Right lobe of liver (tissue), 6 donors: ENCODE measurements at regions not wholly inside any gene's neighbourhood (a gene's known extent, or its start where the extent isn't known, plus 50 kb on each side); places are given as distances from the start of the nearest gene placed in this dataset.

Source experiments
- ATAC-seq, 4 donors: fragments of 200-7000 bp; cut with Tn5 transposase; one replicate each; pipeline ENCODE4 v1.9.1; 2020; ENCODE audit warnings: mild to moderate bottlenecking in 4 of 4, moderate library complexity in 4 of 4
- DNase-seq, 3 donors: peaks; one replicate each; pipeline ENCODE4 v3.0.0-alpha.2; 2020
- H3K27ac ChIP-seq, 3 donors: fragments of 200-600 bp; one replicate each; pipeline ENCODE4 v1.8.0; 2022
- H3K27me3 ChIP-seq, 2 donors: fragments of 200-600 bp; one replicate each; pipeline ENCODE4 v1.8.0; 2022
- H3K36me3 ChIP-seq, 4 donors: fragments of 200-600 bp; sonication (generic) in 1 of 4; one replicate each; pipeline versions ENCODE4 v1.5.1 to v1.8.0; 2017 to 2022; ENCODE audit warnings: control low read depth in 1 of 4
- H3K4me1 ChIP-seq, 4 donors: fragments of 200-600 bp; sonication (generic) in 1 of 4; one replicate each; pipeline versions ENCODE4 v1.5.1 to v1.8.0; 2017 to 2022; ENCODE audit warnings: control low read depth in 1 of 4
- H3K4me3 ChIP-seq, 3 donors: fragments of 200-600 bp; one replicate each; pipeline ENCODE4 v1.8.0; 2022
- H3K9me3 ChIP-seq, 4 donors: fragments of 200-600 bp; sonication (generic) in 1 of 4; one replicate each; pipeline versions ENCODE4 v1.5.1 to v1.8.0; 2017 to 2022; ENCODE audit warnings: control low read depth in 1 of 4
- CTCF ChIP-seq, 4 donors: fragments of 200-600 bp in 3 of 4; fragments of 450-650 bp in 1 of 4; IDR thresholded peaks; one replicate each; pipeline versions ENCODE4 v1.5.1 to v1.8.0; 2016 to 2022; ENCODE audit warnings: antibody characterized with exemption in 4 of 4, mild to moderate bottlenecking in 2 of 4
- POLR2A ChIP-seq: fragments of 450-650 bp; IDR thresholded peaks from one replicate; pipeline ENCODE4 v1.6.1; 2017; ENCODE audit warnings: antibody characterized with exemption, mild to moderate bottlenecking
- WGBS: methylation state at CpG from one replicate; pipeline ENCODE4 v1.1.6; 2018; ENCODE audit warnings: low coverage, low lambda C conversion rate; ENCODE audit not compliant: insufficient coverage; ENCODE audit errors: missing lambda C conversion rate; 5-methylcytosine and 5-hydroxymethylcytosine counted together
- intact Hi-C, 2 donors: fragments of 100-400 bp; cut with DNase I; formaldehyde crosslinking; loops; one replicate each; pipeline versions ENCODE4 v1.11.2 to v1.14.1; 2022
- donor health status: DM: no; HTN: yes; CAD: no.
- donor health status: DM: no; HTN: no; CAD: no.
- donor health status: DM: no; HTN: no; CAD: no.
- donor health status: DM: no; HTN: yes; CAD: no.
- donor health status: DM: no; HTN: yes; CAD: no.

GRCh38 chr12:118581371-118581770 lies 205.0 kb downstream of the SUDS3 start:
- no peak overlapping the region for H3K4me3 ChIP-seq
- TF ChIP-seq CTCF (IDR thresholded peaks at IDR 0.05) (no peak), POLR2A (no peak)
- intact Hi-C loops = no loop called here
- H3K4me1 ChIP-seq = no peaks in the 10 kb centered on the region
- no peak for DNase-seq
- no peaks in the 10 kb centered on the region for H3K9me3 ChIP-seq
- H3K27me3 ChIP-seq = no peaks in the 10 kb centered on the region
- no peak overlapping the region for H3K27ac ChIP-seq
- no peaks in the 10 kb centered on the region for H3K36me3 ChIP-seq
- ATAC-seq = no peak
- no CpG with 5 or more reads among the region's 1 CpG for WGBS

GRCh38 chr12:118582863-118583262 lies 206.5 kb downstream of the SUDS3 start:
- Histone ChIP-seq H3K9me3 (no peaks in the 10 kb centered on the region), H3K27me3 (no peaks in the 10 kb centered on the region), H3K4me1 (no peaks in the 10 kb centered on the region), H3K4me3 (no peak overlapping the region), H3K27ac (no peak overlapping the region), H3K36me3 (no peaks in the 10 kb centered on the region)
- intact Hi-C loops = no loop called here
- TF ChIP-seq CTCF (IDR thresholded peaks at IDR 0.05) = no peak
- no peak for TF ChIP-seq POLR2A
- ATAC-seq = no peak
- no peak for DNase-seq
- WGBS = 51% methylated on average over 4 of the region's 4 CpGs

GRCh38 chr12:118586433-118586832 lies 210.1 kb downstream of the SUDS3 start:
- 50% methylated on average over 1 of the region's 1 CpG for WGBS
- intact Hi-C loops = no loop called here
- DNase-seq = no peak

GRCh38 chr12:118589162-118589561 lies 212.8 kb downstream of the SUDS3 start:
- H3K9me3 ChIP-seq = no peaks in the 10 kb centered on the region
- 75% methylated on average over 1 of the region's 1 CpG for WGBS
- H3K4me3 ChIP-seq = no peak overlapping the region
- DNase-seq (no peak), ATAC-seq (peak in 3 of 4 donors; percentile 11 to 58 (median 49))
- intact Hi-C loops = no loop called here
- no peaks in the 10 kb centered on the region for H3K4me1 ChIP-seq
- no peaks in the 10 kb centered on the region for H3K27me3 ChIP-seq
- no peaks in the 10 kb centered on the region for H3K36me3 ChIP-seq
- TF ChIP-seq POLR2A (no peak), CTCF (IDR thresholded peaks at IDR 0.05) (no peak)
- no peak overlapping the region for H3K27ac ChIP-seq

More at GRCh38 chr12:118586433-118586832, 210.1 kb downstream of the SUDS3 start:
- H3K27me3 ChIP-seq = no peaks in the 10 kb centered on the region
- no peaks in the 10 kb centered on the region for H3K4me1 ChIP-seq
- H3K9me3 ChIP-seq = no peaks in the 10 kb centered on the region
- H3K4me3 ChIP-seq = no peak overlapping the region
- H3K27ac ChIP-seq = no peak overlapping the region
- H3K36me3 ChIP-seq = no peaks in the 10 kb centered on the region
- TF ChIP-seq CTCF (IDR thresholded peaks at IDR 0.05) (no peak), POLR2A (no peak)
- ATAC-seq = no peak
